IMR-90 (cell line): ENCODE measurements at regions not wholly inside any gene's neighbourhood (a gene's known extent, or its start where the extent isn't known, plus 50 kb on each side); places are given as distances from the start of the nearest gene placed in this dataset.
A peak's percentile ranks its signal among the peaks of the same experiment; 100 is the strongest.

ENCODE experiments used
- ATAC-seq: fragments of 200-7000 bp; cut with Tn5 transposase; 2 replicates; pipeline ENCODE4 v1.9.1; 2020; ENCODE audit warnings: low read depth, mild to moderate bottlenecking, moderate library complexity
- BruUV-seq: library from RNA; stranded (reverse); fragments of 400-500 nt; replicated peaks from 2 replicates; lab custom pipeline; 2021; lab: Mats Ljungman, UMichigan
- CTCF ChIA-PET: fragments of 300-600 bp; formaldehyde crosslinking; extraction: SDS; loops from one replicate; lab custom pipeline; 2021; ENCODE audit warnings: antibody characterized with exemption; lab: Yijun Ruan, JAX
- POLR2A ChIA-PET: fragments of 300-600 bp; sonication (Branson Sonifier 250); formaldehyde crosslinking; loops from one replicate; lab custom pipeline; 2022; ENCODE audit warnings: antibody characterized with exemption; ENCODE audit not compliant: unreplicated experiment; lab: Charles Lee
- DNase-seq: peaks from one replicate; pipeline ENCODE4 v3.0.0; 2013
- H2AFZ ChIP-seq: replicated peaks from 2 replicates; pipeline ENCODE3; 2013; ENCODE audit warnings: low read length, mild to moderate bottlenecking; ENCODE audit not compliant: poor library complexity
- H2AK5ac ChIP-seq: 2 replicates; pipeline ENCODE4 v1.6.1; 2013; ENCODE audit warnings: low read depth, low read length, inconsistent platforms
- H2AK9ac ChIP-seq: replicated peaks from 2 replicates; pipeline ENCODE3; 2013; ENCODE audit warnings: mild to moderate bottlenecking, low read depth, low read length, moderate library complexity; ENCODE audit not compliant: poor library complexity
- H2BK120ac ChIP-seq: 2 replicates; pipeline ENCODE4 v1.6.1; 2013; ENCODE audit warnings: low read depth, low read length, inconsistent platforms
- H2BK15ac ChIP-seq: 3 replicates; pipeline ENCODE4 v1.6.1; 2013; ENCODE audit warnings: low read depth, low read length, inconsistent platforms
- H2BK20ac ChIP-seq: 2 replicates; pipeline ENCODE4 v1.6.1; 2013; ENCODE audit warnings: low read depth, mild to moderate bottlenecking, inconsistent platforms, low read length, moderate library complexity
- H2BK5ac ChIP-seq: 2 replicates; pipeline ENCODE4 v1.6.1; 2013; ENCODE audit warnings: mild to moderate bottlenecking, low read depth, low read length, inconsistent platforms; ENCODE audit not compliant: poor library complexity, severe bottlenecking
- H3K14ac ChIP-seq: replicated peaks from 2 replicates; pipeline ENCODE4 v1.6.1; 2013; ENCODE audit warnings: low read depth, low read length, inconsistent platforms
- H3K18ac ChIP-seq: 2 replicates; pipeline ENCODE4 v1.6.1; 2013; ENCODE audit warnings: low read depth, low read length, control low read depth
- H3K23ac ChIP-seq: 2 replicates; pipeline ENCODE4 v1.6.1; 2013; ENCODE audit warnings: low read depth, low read length, inconsistent platforms
- H3K27ac ChIP-seq: 2 replicates; pipeline ENCODE4 v1.5.1; 2013; ENCODE audit warnings: mild to moderate bottlenecking, control low read depth, low read length; ENCODE audit not compliant: insufficient read depth
- H3K27me3 ChIP-seq: 2 replicates; pipeline ENCODE4 v1.6.1; 2013; ENCODE audit warnings: low read length; ENCODE audit not compliant: control insufficient read depth, insufficient read depth
- H3K36me3 ChIP-seq: 2 replicates; pipeline ENCODE4 v1.6.1; 2013; ENCODE audit warnings: low read length, mixed read lengths; ENCODE audit not compliant: control insufficient read depth, insufficient read depth
- H3K4ac ChIP-seq: 2 replicates; pipeline ENCODE4 v1.6.1; 2013; ENCODE audit warnings: low read depth, low read length, inconsistent platforms
- H3K4me1 ChIP-seq: 2 replicates; pipeline ENCODE4 v1.6.1; 2013; ENCODE audit warnings: low read length, mixed read lengths; ENCODE audit not compliant: control insufficient read depth, insufficient read depth
- H3K4me2 ChIP-seq: 2 replicates; pipeline ENCODE4 v1.6.1; 2013; ENCODE audit warnings: low read depth, mild to moderate bottlenecking, control low read depth, low read length, moderate library complexity
- H3K4me3 ChIP-seq: 2 replicates; pipeline ENCODE4 v1.5.1; 2013; ENCODE audit warnings: low read depth, mild to moderate bottlenecking, control low read depth, low read length, moderate library complexity; ENCODE audit not compliant: insufficient read depth
- H3K56ac ChIP-seq: 2 replicates; pipeline ENCODE4 v1.6.1; 2013; ENCODE audit warnings: low read length, inconsistent platforms; ENCODE audit not compliant: insufficient read depth; ENCODE audit errors: extremely low read depth
- H3K79me1 ChIP-seq, 2 experiments: 2 replicates each; pipeline ENCODE4 v1.6.1; 2013; ENCODE audit warnings: low read length in 2 of 2, inconsistent platforms in 1 of 2, low read depth in 1 of 2
- H3K9ac ChIP-seq: 2 replicates; pipeline ENCODE4 v1.6.1; 2013; ENCODE audit warnings: low read depth, low read length, control low read depth
- H3K9me1 ChIP-seq: 2 replicates; pipeline ENCODE4 v1.6.1; 2013; ENCODE audit warnings: low read length, inconsistent platforms; ENCODE audit not compliant: insufficient read depth
- H3K9me3 ChIP-seq: 2 replicates; pipeline ENCODE4 v1.6.1; 2013; ENCODE audit warnings: low read length; ENCODE audit not compliant: control insufficient read depth, insufficient read depth
- H4K20me1 ChIP-seq: 2 replicates; pipeline ENCODE4 v1.6.1; 2013; ENCODE audit warnings: low read length, inconsistent platforms; ENCODE audit not compliant: insufficient read depth
- H4K5ac ChIP-seq: 2 replicates; pipeline ENCODE4 v1.6.1; 2013; ENCODE audit warnings: mild to moderate bottlenecking, low read depth, low read length, control low read depth
- H4K8ac ChIP-seq, 2 experiments: 2 replicates each; pipeline ENCODE4 v1.6.1; 2013; ENCODE audit warnings: low read depth in 2 of 2, low read length in 2 of 2, control low read depth in 1 of 2, inconsistent platforms in 1 of 2
- H4K91ac ChIP-seq: 2 replicates; pipeline ENCODE4 v1.6.1; 2013; ENCODE audit warnings: low read depth, low read length, inconsistent platforms; ENCODE audit not compliant: insufficient read depth
- MAZ ChIP-seq: IDR thresholded peaks from 2 replicates; pipeline ENCODE4 v1.6.1; 2012; ENCODE audit warnings: low read depth, mild to moderate bottlenecking, low read length, improper control_type of control experiment, moderate library complexity, borderline replicate concordance
- NFE2L2 ChIP-seq: fragments of 150-350 bp; IDR thresholded peaks from 2 replicates; pipeline ENCODE4 v1.6.1; 2016; ENCODE audit warnings: low read depth, mild to moderate bottlenecking, low read length
- POLR2A ChIP-seq: IDR thresholded peaks from 2 replicates; pipeline ENCODE4 v1.6.1; 2012; ENCODE audit warnings: mild to moderate bottlenecking, low read depth, low read length
- RCOR1 ChIP-seq: IDR thresholded peaks from 2 replicates; pipeline ENCODE4 v1.6.1; 2012; ENCODE audit warnings: mild to moderate bottlenecking, low read length, improper control_type of control experiment; ENCODE audit not compliant: insufficient replicate concordance
- RFX5 ChIP-seq: IDR thresholded peaks from 2 replicates; pipeline ENCODE4 v1.8.0; 2012; ENCODE audit warnings: low read depth, mild to moderate bottlenecking, low read length, moderate library complexity
- SMC3 ChIP-seq: fragments of 150-350 bp; IDR thresholded peaks from 2 replicates; pipeline ENCODE4 v1.6.1; 2016; ENCODE audit warnings: low read depth, mild to moderate bottlenecking, antibody characterized with exemption, low read length, moderate library complexity
- WGBS, 2 experiments: methylation state at CpG; one replicate each; pipeline versions ENCODE4 v1.1.5 to v1.1.7; 2013; ENCODE audit warnings: missing lambda C conversion rate in 2 of 2; ENCODE audit not compliant: insufficient read length in 1 of 2; ENCODE audit errors: extremely low coverage in 2 of 2; 5-methylcytosine and 5-hydroxymethylcytosine counted together
- dilution Hi-C: fragments of 300-500 bp; cut with HindIII; formaldehyde crosslinking; loops from one replicate; pipeline ENCODE4 v1.14.3; 2018; ENCODE audit warnings: low sequenced_read_pairs; ENCODE audit not compliant: unreplicated experiment
- in situ Hi-C: fragments of 300-500 bp; cut with MboI; formaldehyde crosslinking; loops from 3 replicates; pipeline ENCODE4 v1.14.3; 2019; ENCODE audit warnings: low sequenced_read_pairs, inconsistent platforms, mixed read lengths
- intact Hi-C: fragments of 100-400 bp; cut with micrococcal nuclease; formaldehyde crosslinking; loops from 2 replicates; pipeline ENCODE4 v1.10.0; 2022
- TF ChIP-seq, protein P1 (sequence below): conservative IDR thresholded peaks from 2 replicates; pipeline ENCODE4 v1.5.1; 2012; ENCODE audit warnings: mild to moderate bottlenecking, low read depth, low read length, improper control_type of control experiment
- TF ChIP-seq, protein P2 (sequence below): fragments of 150-350 bp; IDR thresholded peaks from 2 replicates; pipeline ENCODE4 v1.6.1; 2016; ENCODE audit warnings: low read depth, mild to moderate bottlenecking, low read length, moderate library complexity, borderline replicate concordance

DNA sequence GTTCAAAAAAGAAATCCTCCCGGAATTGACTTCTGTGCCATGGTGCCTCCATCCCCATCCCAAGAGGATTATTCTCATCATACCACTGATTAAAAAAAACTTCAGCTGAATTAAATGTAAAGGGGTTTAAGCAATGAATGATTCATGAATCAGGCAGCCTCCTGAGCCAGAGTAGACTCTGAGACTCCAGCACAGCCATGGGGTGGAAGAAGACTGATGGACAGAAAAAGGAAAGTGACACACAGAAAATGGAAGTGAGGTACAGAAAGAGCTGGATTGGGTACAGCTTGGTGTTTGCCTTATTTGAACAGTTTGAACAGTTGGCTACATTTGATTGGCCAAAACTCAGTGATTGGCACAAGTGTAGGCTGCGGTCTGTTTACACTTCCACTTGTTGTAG, 224.8 kb upstream of the ATP10A start:
- Histone ChIP-seq H2BK15ac (no peak overlapping the region), H3K9me3 (no peaks in the 10 kb centered on the region), H3K79me1 (no peaks in the 10 kb centered on the region), H3K4me2 (no peak overlapping the region), H3K56ac (no peak overlapping the region), H4K8ac (no peak overlapping the region), H2AFZ (no peak overlapping the region), H3K4me1 (peaks cover 6% of the 10 kb centered on the region), H2AK9ac (no peak overlapping the region), H3K9me1 (no peaks in the 10 kb centered on the region), H4K5ac (no peak overlapping the region), H3K4me3 (no peak overlapping the region), H3K9ac (no peak overlapping the region), H3K23ac (no peak overlapping the region), H3K4ac (no peak overlapping the region), H2AK5ac (no peak overlapping the region), H3K36me3 (no peaks in the 10 kb centered on the region), H4K91ac (no peak overlapping the region), H4K20me1 (no peaks in the 10 kb centered on the region), H3K27ac (no peak overlapping the region), H3K27me3 (no peaks in the 10 kb centered on the region), H2BK120ac (peak overlapping the region; percentile 35; the same call in 1 of the 2 replicates), H3K18ac (no peak overlapping the region), H2BK5ac (peak overlapping the region; percentile 20), H2BK20ac (no peak overlapping the region; the same call in 1 of the 2 replicates), H3K14ac (no peak overlapping the region)
- ChIA-PET CTCF (no interaction called here), POLR2A (no interaction called here)
- TF ChIP-seq RFX5 (no peak), NFE2L2 (no peak), POLR2A (no peak), MAZ (no peak), SMC3 (no peak), RCOR1 (no peak)
- TF ChIP-seq, protein P1, sequence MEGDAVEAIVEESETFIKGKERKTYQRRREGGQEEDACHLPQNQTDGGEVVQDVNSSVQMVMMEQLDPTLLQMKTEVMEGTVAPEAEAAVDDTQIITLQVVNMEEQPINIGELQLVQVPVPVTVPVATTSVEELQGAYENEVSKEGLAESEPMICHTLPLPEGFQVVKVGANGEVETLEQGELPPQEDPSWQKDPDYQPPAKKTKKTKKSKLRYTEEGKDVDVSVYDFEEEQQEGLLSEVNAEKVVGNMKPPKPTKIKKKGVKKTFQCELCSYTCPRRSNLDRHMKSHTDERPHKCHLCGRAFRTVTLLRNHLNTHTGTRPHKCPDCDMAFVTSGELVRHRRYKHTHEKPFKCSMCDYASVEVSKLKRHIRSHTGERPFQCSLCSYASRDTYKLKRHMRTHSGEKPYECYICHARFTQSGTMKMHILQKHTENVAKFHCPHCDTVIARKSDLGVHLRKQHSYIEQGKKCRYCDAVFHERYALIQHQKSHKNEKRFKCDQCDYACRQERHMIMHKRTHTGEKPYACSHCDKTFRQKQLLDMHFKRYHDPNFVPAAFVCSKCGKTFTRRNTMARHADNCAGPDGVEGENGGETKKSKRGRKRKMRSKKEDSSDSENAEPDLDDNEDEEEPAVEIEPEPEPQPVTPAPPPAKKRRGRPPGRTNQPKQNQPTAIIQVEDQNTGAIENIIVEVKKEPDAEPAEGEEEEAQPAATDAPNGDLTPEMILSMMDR = no peak
- TF ChIP-seq, protein P2, sequence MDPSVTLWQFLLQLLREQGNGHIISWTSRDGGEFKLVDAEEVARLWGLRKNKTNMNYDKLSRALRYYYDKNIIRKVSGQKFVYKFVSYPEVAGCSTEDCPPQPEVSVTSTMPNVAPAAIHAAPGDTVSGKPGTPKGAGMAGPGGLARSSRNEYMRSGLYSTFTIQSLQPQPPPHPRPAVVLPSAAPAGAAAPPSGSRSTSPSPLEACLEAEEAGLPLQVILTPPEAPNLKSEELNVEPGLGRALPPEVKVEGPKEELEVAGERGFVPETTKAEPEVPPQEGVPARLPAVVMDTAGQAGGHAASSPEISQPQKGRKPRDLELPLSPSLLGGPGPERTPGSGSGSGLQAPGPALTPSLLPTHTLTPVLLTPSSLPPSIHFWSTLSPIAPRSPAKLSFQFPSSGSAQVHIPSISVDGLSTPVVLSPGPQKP = no peak
- intact Hi-C loops (loop anchor here (10.0 kb wide), 1 partner anchor 313 kb away; no protein-coding TSS in a partner anchor), dilution Hi-C loops (no loop called here), in situ Hi-C loops (no loop called here)
- ATAC-seq (peak; percentile 43; the same call in 1 of the 2 replicates), DNase-seq (peak; percentile 12)
- no TSS peak for BruUV-seq
- 80% methylated on average over 1 of the region's 2 CpGs; no CpG with 5 or more reads in 1 of the 2 experiments for WGBS, 2 experiments
